ENCODE measurements at regions not wholly inside any gene's neighbourhood (a gene's known extent, or its start where the extent isn't known, plus 50 kb on each side); places are given as distances from the start of the nearest gene placed in this dataset.

DNA sequence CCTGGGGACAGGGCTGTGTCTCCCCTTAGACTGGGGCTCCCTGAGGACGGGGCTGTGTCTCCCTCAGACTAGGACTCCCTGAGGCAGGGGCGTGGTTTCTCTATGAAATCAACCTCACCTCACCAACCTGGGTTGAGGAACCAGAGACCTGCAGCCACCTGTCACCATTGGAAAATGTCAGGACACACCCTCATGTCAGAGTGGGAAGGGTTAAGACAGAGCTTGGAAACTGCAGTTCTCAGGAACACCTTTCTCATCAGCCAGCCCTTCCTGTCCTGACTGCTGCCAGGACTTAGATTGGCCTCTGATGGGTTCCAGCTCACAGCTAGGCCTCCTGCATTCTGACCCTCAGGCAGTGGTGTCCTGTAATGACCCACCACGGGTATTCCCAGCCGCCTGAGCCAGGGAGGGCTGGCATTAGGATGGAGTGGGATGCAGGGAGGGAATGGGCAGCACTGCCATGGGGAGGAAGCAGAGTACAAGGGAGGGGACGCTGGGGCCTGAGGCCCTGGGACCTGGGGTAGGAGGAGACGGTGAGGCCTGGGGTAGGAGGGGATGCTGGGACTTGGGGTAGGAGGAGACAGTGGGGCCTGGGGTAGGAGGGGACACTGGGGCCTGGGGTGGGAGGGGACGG lies 76.3 kb downstream of the MRPL14 start:
- TF ChIP-seq EZH2 (IDR thresholded peaks at IDR 0.05; ENCODE audit: low read length, unreplicated experiment) = no peak
- TF ChIP-seq, protein P1, sequence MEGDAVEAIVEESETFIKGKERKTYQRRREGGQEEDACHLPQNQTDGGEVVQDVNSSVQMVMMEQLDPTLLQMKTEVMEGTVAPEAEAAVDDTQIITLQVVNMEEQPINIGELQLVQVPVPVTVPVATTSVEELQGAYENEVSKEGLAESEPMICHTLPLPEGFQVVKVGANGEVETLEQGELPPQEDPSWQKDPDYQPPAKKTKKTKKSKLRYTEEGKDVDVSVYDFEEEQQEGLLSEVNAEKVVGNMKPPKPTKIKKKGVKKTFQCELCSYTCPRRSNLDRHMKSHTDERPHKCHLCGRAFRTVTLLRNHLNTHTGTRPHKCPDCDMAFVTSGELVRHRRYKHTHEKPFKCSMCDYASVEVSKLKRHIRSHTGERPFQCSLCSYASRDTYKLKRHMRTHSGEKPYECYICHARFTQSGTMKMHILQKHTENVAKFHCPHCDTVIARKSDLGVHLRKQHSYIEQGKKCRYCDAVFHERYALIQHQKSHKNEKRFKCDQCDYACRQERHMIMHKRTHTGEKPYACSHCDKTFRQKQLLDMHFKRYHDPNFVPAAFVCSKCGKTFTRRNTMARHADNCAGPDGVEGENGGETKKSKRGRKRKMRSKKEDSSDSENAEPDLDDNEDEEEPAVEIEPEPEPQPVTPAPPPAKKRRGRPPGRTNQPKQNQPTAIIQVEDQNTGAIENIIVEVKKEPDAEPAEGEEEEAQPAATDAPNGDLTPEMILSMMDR (conservative IDR thresholded peaks at IDR 0.05; ENCODE audit: low read depth, low read length) = no peak
